NB4 (cell line): ENCODE measurements at regions not wholly inside any gene's neighbourhood (a gene's known extent, or its start where the extent isn't known, plus 50 kb on each side); places are given as distances from the start of the nearest gene placed in this dataset.
"Not testable (repeated sequence)": the region's sequence is repeated elsewhere in the genome, so short reads cannot be mapped to it uniquely, and the experiment has no call there.

ENCODE experiments used
- DNase-seq: peaks from one replicate; pipeline ENCODE4 v3.0.0; 2010; ENCODE audit warnings: low read depth
- H3K4me3 ChIP-seq: one replicate; pipeline ENCODE4 v1.5.1; 2011; ENCODE audit warnings: mild to moderate bottlenecking, low read depth, low read length, moderate library complexity
- MAX ChIP-seq: IDR thresholded peaks from 2 replicates; pipeline ENCODE4 v1.6.1; 2011; ENCODE audit warnings: low read depth, low read length
- MYC ChIP-seq: IDR thresholded peaks from 2 replicates; pipeline ENCODE4 v1.6.1; 2011; ENCODE audit warnings: low read depth, low read length
- POLR2A ChIP-seq: IDR thresholded peaks from 2 replicates; pipeline ENCODE4 v1.6.1; 2011; ENCODE audit warnings: mild to moderate bottlenecking; ENCODE audit not compliant: insufficient read length; ENCODE audit errors: extremely low read depth
- TF ChIP-seq, protein P1 (sequence below): IDR thresholded peaks from one replicate; pipeline ENCODE4 v1.5.1; 2012; ENCODE audit warnings: low read depth, low read length

DNA sequence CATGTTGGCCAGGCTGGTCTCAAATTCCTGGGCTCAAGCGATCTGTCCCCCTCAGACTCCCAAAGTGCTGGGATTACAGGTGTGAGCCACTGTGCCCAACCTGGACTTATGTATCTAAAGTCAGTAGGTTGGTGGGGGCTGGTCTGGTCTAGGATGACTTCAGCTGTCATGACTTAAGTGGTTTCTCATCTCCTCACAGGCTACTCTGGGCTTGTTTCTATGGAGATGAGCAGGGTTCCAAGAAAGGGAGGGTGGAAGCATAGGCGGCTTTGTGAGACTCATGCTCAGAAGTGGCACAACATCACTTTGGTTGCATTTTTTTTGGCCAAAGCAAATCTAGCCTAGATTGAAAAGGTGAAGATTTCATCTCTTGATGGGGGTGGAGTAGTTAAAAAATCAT, 115.9 kb upstream of the IVNS1ABP start:
- H3K4me3 ChIP-seq = no peak overlapping the region
- TF ChIP-seq POLR2A (no peak), MYC (no peak), MAX (no peak)
- TF ChIP-seq, protein P1, sequence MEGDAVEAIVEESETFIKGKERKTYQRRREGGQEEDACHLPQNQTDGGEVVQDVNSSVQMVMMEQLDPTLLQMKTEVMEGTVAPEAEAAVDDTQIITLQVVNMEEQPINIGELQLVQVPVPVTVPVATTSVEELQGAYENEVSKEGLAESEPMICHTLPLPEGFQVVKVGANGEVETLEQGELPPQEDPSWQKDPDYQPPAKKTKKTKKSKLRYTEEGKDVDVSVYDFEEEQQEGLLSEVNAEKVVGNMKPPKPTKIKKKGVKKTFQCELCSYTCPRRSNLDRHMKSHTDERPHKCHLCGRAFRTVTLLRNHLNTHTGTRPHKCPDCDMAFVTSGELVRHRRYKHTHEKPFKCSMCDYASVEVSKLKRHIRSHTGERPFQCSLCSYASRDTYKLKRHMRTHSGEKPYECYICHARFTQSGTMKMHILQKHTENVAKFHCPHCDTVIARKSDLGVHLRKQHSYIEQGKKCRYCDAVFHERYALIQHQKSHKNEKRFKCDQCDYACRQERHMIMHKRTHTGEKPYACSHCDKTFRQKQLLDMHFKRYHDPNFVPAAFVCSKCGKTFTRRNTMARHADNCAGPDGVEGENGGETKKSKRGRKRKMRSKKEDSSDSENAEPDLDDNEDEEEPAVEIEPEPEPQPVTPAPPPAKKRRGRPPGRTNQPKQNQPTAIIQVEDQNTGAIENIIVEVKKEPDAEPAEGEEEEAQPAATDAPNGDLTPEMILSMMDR = no peak
- no peak for DNase-seq

- TF ChIP-seq, protein P1 = no peak
- TF ChIP-seq POLR2A (no peak), MYC (no peak), MAX (no peak)
- H3K4me3 ChIP-seq = no peak overlapping the region
- no peak for DNase-seq
These were observed 114.6 kb upstream of the IVNS1ABP start for GRCh38 chr1:185431612-185432011.

- DNase-seq, H3K4me3 ChIP-seq: not testable (repeated sequence)
These were observed 112.6 kb upstream of the IVNS1ABP start for GRCh38 chr1:185429668-185430067.

- no peak for DNase-seq
- no peak overlapping the region for H3K4me3 ChIP-seq
- TF ChIP-seq POLR2A = no peak
- TF ChIP-seq, protein P1 = no peak
- no peak for TF ChIP-seq MAX
- TF ChIP-seq MYC = no peak
These were observed 110.7 kb upstream of the IVNS1ABP start for GRCh38 chr1:185427776-185428175.

DNA sequence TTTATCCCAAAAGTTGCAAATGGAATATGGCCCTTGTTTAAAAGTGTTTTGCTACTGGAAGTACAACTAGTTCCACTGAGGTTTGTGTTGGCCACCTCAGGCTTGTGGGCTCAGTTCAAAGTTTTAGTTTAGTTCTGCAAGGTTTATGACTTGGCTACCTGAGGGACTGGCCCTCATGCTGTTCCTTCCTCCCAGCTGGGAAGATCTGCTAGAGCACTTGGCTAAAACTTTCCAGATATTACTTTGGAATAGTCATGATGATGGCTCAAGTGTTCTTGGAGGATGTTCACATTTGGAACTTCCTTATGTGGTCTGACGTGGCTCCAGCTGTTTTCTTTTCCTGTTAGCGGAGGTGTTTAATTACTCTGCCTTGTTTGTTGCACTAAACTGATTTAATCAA, 110.2 kb upstream of the IVNS1ABP start:
- TF ChIP-seq, protein P1 = no peak
- TF ChIP-seq MYC (no peak), POLR2A (no peak), MAX (no peak)
- DNase-seq = no peak
- H3K4me3 ChIP-seq = no peak overlapping the region

DNA sequence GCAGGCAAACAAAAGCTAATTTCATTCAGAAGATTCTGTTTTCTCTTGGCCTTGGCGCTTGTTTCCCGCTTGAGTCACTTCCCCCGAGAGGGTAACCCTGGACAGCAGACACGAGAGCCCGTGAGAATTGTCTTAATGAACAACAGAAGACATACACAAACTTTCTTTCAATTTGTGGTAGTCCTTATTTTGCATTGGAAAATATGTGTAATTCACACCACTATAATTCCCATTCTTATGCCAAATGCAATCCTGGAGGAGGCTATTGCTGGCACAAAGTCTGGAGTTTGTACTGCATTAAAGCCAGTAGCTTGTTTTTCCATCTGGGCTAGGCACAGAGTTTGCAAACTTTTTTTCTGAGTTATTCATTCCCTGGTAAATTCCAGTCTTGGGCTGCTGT, 109.8 kb upstream of the IVNS1ABP start:
- H3K4me3 ChIP-seq = no peak overlapping the region
- DNase-seq = peak; percentile 11
- no peak for TF ChIP-seq MAX

DNA sequence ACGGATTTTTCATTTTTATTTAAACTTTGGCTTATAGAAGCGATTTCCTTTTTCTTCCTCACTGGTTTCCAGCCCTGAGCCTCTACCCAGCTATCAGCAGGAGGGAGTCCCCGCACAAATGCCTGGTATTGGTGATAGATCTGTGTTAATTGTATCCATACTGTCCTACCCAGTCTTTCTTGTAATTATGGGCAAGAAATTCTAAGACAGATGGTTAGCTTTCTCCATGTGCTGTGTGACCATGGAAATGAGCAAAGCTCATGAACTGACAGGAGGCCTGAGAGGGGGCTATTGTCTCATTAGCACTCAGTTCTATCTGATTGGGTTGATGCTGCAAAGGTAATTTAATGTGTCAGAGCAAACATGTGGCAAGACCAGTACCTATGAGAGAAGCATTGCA, 108.1 kb upstream of the IVNS1ABP start:
- no peak for DNase-seq
- no peak overlapping the region for H3K4me3 ChIP-seq
- TF ChIP-seq MAX (no peak), MYC (no peak)
